CD4-positive, alpha-beta T cell treated with Interleukin-21 for 1 hour (primary cell): ENCODE measurements at regions not wholly inside any gene's neighbourhood (a gene's known extent, or its start where the extent isn't known, plus 50 kb on each side); places are given as distances from the start of the nearest gene placed in this dataset.

Experiments used
- DNase-seq: peaks from one replicate; pipeline ENCODE4 v3.0.0-alpha.2; 2020

GRCh38 chr20:40588891-40589290 lies 100.1 kb downstream of the MAFB start:
- no peak for DNase-seq

- DNase-seq = no peak
Observed at GRCh38 chr20:40587038-40587437, 102.0 kb downstream of the MAFB start.

GRCh38 chr20:40584130-40584809 lies 104.8 kb downstream of the MAFB start:
- no peak for DNase-seq

GRCh38 chr20:40583636-40584035 lies 105.4 kb downstream of the MAFB start:
- DNase-seq = no peak

- DNase-seq = no peak
Observed at GRCh38 chr20:40583205-40583604, 105.8 kb downstream of the MAFB start.

- no peak for DNase-seq
Observed at GRCh38 chr20:40582531-40582930, 106.5 kb downstream of the MAFB start.

GRCh38 chr20:40579701-40580100 lies 109.3 kb downstream of the MAFB start:
- no peak for DNase-seq

GRCh38 chr20:40578961-40579360 lies 110.1 kb downstream of the MAFB start:
- DNase-seq = no peak

GRCh38 chr20:40575851-40576250 lies 113.2 kb downstream of the MAFB start:
- DNase-seq = no peak

- no peak for DNase-seq
Observed at GRCh38 chr20:40572251-40572650, 116.8 kb downstream of the MAFB start.

- peak; percentile 2 for DNase-seq
Observed at GRCh38 chr20:40571639-40572038, 117.4 kb downstream of the MAFB start.

GRCh38 chr20:40568200-40568599 lies 120.8 kb downstream of the MAFB start:
- no peak for DNase-seq

- no peak for DNase-seq
Observed at GRCh38 chr20:40565682-40566040, 123.4 kb downstream of the MAFB start.

GRCh38 chr20:40565001-40565681 lies 123.9 kb downstream of the MAFB start:
- DNase-seq = no peak

- DNase-seq = no peak
Observed at GRCh38 chr20:40563296-40563950, 125.6 kb downstream of the MAFB start.

- peak; percentile 13 for DNase-seq
Observed at GRCh38 chr20:40562031-40562430, 127.0 kb downstream of the MAFB start.

- DNase-seq = no peak
Observed at GRCh38 chr20:40561187-40561586, 127.8 kb downstream of the MAFB start.

- no peak for DNase-seq
Observed at GRCh38 chr20:40558212-40558611, 130.8 kb downstream of the MAFB start.

- DNase-seq = no peak
Observed at GRCh38 chr20:40551125-40551530, 137.9 kb downstream of the MAFB start.

- DNase-seq = no peak
Observed at GRCh38 chr20:40547483-40548091, 141.4 kb downstream of the MAFB start.

GRCh38 chr20:40545478-40545877 lies 143.6 kb downstream of the MAFB start:
- no peak for DNase-seq

GRCh38 chr20:40542065-40542464 lies 147.0 kb downstream of the MAFB start:
- DNase-seq = no peak

GRCh38 chr20:40540166-40540565 lies 148.9 kb downstream of the MAFB start:
- DNase-seq = no peak

GRCh38 chr20:40538131-40538530 lies 150.9 kb downstream of the MAFB start:
- no peak for DNase-seq
